Omental fat pad (tissue), 3 donors: ENCODE measurements at regions not wholly inside any gene's neighbourhood (a gene's known extent, or its start where the extent isn't known, plus 50 kb on each side); places are given as distances from the start of the nearest gene placed in this dataset.
"Not testable (repeated sequence)": the region's sequence is repeated elsewhere in the genome, so short reads cannot be mapped to it uniquely, and the experiment has no call there.

Experiments used
- ATAC-seq: fragments of 150-250 bp; one replicate; pipeline ENCODE4 v1.9.1; 2016; ENCODE audit warnings: mild to moderate bottlenecking, moderate library complexity; ENCODE audit not compliant: low FRiP score
- DNase-seq: peaks from one replicate; pipeline ENCODE4 v3.0.0-alpha.2; 2019; ENCODE audit warnings: low spot score
- TF ChIP-seq, protein P1 (sequence below), 3 donors: fragments of 450-650 bp; IDR thresholded peaks; one replicate each; pipeline ENCODE4 v1.5.1; 2016 to 2017; ENCODE audit warnings: antibody characterized with exemption in 3 of 3, mild to moderate bottlenecking in 3 of 3, moderate library complexity in 2 of 3

DNA sequence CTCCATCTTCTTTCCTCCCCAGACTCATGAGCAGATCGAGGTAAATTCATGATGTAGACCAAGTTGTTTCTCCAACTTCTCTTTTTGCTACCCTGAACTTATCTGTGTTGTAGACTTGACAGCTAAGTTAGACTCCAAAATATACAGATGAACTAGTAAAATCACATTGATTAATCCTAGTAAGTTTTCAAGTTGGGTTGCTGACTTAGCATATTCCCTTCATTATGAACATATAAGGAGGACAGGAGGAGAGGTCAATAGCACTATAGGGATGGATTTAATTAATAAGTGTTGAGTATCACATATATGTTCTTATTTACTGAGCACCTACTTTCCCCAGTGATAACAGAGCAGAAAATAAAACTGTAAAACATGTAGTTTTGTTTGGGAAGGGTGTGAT lies 227.3 kb downstream of the TINAG start:
- DNase-seq (no peak), ATAC-seq (no peak)
- TF ChIP-seq, protein P1, sequence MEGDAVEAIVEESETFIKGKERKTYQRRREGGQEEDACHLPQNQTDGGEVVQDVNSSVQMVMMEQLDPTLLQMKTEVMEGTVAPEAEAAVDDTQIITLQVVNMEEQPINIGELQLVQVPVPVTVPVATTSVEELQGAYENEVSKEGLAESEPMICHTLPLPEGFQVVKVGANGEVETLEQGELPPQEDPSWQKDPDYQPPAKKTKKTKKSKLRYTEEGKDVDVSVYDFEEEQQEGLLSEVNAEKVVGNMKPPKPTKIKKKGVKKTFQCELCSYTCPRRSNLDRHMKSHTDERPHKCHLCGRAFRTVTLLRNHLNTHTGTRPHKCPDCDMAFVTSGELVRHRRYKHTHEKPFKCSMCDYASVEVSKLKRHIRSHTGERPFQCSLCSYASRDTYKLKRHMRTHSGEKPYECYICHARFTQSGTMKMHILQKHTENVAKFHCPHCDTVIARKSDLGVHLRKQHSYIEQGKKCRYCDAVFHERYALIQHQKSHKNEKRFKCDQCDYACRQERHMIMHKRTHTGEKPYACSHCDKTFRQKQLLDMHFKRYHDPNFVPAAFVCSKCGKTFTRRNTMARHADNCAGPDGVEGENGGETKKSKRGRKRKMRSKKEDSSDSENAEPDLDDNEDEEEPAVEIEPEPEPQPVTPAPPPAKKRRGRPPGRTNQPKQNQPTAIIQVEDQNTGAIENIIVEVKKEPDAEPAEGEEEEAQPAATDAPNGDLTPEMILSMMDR (IDR thresholded peaks at IDR 0.05), result no peak

DNA sequence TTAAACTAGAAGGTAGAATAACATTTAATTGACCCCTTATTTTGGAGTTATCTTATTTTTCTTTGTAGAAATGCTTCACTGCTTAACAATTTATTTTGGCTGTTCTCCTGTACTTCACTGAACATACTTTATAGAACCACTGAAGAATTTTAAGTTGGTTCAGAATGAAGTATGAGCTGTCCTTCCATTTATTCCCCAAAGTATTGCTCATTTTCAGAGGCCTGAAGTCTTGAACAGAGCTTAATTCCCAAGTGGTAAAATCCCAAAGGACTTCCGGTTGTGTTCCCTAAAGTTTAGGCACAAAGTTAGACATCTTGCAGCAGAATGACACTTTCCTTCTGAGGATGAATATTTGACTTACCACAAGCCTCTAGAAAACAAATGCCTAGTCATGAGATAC lies 233.3 kb downstream of the TINAG start:
- ATAC-seq (no peak), DNase-seq (no peak)
- TF ChIP-seq, protein P1 (IDR thresholded peaks at IDR 0.05), result no peak

DNA sequence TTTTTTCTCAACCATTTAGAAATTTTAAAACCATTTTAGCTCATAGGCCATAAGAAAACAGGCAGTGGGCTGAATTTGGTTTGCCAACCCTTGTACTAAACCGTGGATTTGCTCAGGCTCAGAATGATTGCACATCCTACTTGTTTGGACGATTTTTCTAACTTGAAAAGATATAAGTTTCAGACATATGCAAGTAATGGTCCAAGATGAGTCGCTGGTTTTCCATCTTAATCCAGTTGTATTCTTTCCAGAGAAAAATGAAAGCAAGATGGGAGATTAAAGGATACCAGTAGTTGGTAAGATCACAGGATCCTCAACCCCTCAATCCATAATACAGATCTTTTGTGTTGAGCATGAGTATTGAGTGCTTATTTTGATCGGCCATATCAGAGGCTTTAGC lies 250.9 kb downstream of the TINAG start:
- ATAC-seq (no peak), DNase-seq (no peak)
- TF ChIP-seq, protein P1 (IDR thresholded peaks at IDR 0.05), result no peak

DNA sequence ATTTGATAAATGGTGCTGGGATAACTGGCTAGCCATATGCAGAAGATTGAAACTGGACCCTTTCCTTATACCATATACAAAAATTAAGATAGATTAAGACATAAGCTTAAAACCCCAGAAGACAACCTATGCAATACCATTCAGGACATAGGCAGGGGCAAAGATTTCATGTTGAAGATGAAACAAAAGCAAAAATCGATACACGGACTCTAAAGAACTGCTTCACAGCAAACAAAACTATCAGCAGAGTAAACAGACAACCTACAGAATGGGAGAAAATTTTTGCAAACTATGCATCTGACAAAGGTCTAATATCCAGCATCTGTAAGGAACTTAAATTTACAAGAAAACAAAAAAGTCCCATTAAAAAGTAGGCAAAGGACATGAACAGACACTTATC lies 255.9 kb downstream of the TINAG start:
- not testable (repeated sequence) for ATAC-seq, DNase-seq

DNA sequence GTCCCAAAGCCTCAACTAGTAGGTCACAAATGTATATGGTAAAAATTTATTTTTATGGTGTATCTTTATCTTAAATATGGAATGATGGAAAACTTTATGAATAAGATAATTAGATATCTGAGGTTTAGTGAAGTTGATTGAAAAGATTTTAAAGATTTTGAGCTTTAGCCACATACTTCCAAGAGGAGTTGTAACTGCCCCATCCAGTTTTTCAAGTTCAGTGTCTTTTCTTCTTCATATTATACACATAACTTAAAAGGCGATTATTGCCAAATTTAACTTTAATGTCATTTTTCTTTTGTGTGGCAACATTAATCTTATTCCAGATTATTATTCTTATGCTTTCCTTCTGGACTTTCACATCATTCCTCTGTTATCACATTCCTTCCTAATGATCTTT lies 266.4 kb downstream of the TINAG start:
- ATAC-seq, result no peak
- DNase-seq, result no peak
- TF ChIP-seq, protein P1 (IDR thresholded peaks at IDR 0.05), result no peak

DNA sequence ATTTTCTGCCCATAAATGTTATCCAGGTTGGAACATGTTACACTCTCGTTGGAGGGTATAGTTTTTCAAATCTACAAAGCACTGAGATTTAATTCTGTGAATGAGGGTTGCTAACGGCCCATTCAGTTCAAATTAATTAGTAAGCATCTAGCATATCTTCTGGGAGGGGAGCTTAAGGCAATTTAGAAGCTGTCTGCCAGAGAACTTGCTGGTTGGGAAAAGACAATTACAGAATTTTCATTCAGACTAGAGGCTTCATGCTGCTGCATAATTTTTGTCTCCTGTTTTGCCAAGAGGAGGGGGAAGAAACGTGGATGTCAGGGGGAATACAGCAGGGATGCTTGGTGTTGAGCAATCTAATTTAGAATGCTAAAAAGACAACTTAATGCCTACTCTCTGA lies 268.3 kb upstream of the FAM83B start:
- TF ChIP-seq, protein P1 (IDR thresholded peaks at IDR 0.05), result no peak
- DNase-seq (no peak), ATAC-seq (no peak)

DNA sequence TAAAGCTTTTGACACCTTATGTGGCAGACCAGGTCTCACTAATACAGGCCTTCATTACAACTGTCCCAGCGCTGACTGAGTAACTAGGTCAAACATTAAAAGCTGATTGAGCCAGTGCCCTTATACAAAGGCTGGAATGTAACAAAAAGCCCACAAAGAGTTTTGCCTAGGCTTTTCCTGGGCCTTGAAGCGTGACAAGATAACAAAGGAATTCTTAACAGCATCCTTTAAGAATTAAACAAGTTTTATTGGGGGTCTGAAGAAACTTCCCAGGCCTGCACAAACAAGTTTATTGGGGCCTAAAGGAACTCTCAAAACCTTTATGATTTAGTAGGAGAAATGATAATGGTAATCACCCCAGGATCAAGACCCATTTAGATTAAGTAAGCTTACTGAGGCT lies 267.6 kb upstream of the FAM83B start:
- TF ChIP-seq, protein P1 (IDR thresholded peaks at IDR 0.05), result no peak
- no peak for DNase-seq
- ATAC-seq, result no peak

DNA sequence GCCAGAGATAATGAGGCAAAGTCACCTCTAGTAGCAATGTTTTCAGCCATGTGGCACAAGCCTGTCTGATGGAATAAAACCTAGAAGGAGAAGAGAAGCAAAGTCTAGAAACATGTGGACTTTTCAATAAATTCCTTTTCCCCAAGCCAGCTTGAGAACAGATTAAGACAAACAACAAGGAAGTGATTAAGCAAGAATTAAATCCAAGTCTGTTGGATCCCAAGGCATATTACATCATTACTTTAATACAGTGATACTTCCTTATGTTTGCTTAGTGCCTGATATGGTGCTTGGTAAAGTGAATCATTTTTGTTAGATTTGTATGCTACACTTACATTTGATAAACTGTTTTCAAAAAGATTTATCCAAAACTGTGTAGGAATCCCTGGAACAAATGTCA lies 260.3 kb upstream of the FAM83B start:
- no peak for DNase-seq
- no peak for ATAC-seq

More for the DNA sequence above, 260.3 kb upstream of the FAM83B start:
- TF ChIP-seq, protein P1 (IDR thresholded peaks at IDR 0.05), result no peak
